Endothelial cell of umbilical vein (primary cell): ENCODE measurements at regions not wholly inside any gene's neighbourhood (a gene's known extent, or its start where the extent isn't known, plus 50 kb on each side); places are given as distances from the start of the nearest gene placed in this dataset.

ENCODE experiments used
- BruUV-seq: library from RNA; stranded (reverse); fragments of 400-500 nt; replicated peaks from 2 replicates; lab custom pipeline; 2021; lab: Mats Ljungman, UMichigan
- CTCF ChIA-PET: fragments of 300-600, 350-600 bp; sonication (Branson Sonifier 250); formaldehyde crosslinking; loops from one replicate; lab custom pipeline; 2021; ENCODE audit warnings: antibody characterized with exemption, inconsistent platforms; lab: Charles Lee
- POLR2A ChIA-PET: fragments of 300-600, 350-600 bp; sonication (Branson Sonifier 250); formaldehyde crosslinking; loops from one replicate; lab custom pipeline; 2021; ENCODE audit warnings: antibody characterized with exemption, inconsistent platforms; lab: Charles Lee
- DNase-seq: peaks from one replicate; pipeline ENCODE4 v3.0.0-alpha.2; 2011; ENCODE audit warnings: low read depth, low spot score
- FAIRE-seq: peaks from 2 replicates; lab custom pipeline; 2011; peaks lifted over from hg19 to GRCh38; lab: Jason Lieb, UNC
- H2AFZ ChIP-seq: 2 replicates; pipeline ENCODE4 v1.6.0; 2012; ENCODE audit warnings: low read depth, low read length, control low read depth, inconsistent platforms
- H3K27ac ChIP-seq: 2 replicates; pipeline ENCODE4 v1.5.1; 2011; ENCODE audit warnings: low read depth, mild to moderate bottlenecking, control low read depth, low read length, moderate library complexity; ENCODE audit not compliant: insufficient read depth
- H3K27me3 ChIP-seq, 2 experiments: 2 replicates each; pipeline versions ENCODE4 v1.6.0 to v1.6.1; 2011; ENCODE audit warnings: low read length in 2 of 2, mixed read lengths in 1 of 2; ENCODE audit not compliant: control insufficient read depth in 2 of 2, insufficient read depth in 2 of 2
- H3K36me3 ChIP-seq, 2 experiments: 2 replicates in 1 of 2; 3 replicates in 1 of 2; pipeline ENCODE4 v1.5.1; 2011; ENCODE audit warnings: low read length in 2 of 2, mild to moderate bottlenecking in 1 of 2, moderate library complexity in 1 of 2; ENCODE audit not compliant: control insufficient read depth in 2 of 2, insufficient read depth in 2 of 2; ENCODE audit errors: extremely low read depth in 1 of 2
- H3K4me1 ChIP-seq: 3 replicates; pipeline ENCODE4 v1.5.1; 2011; ENCODE audit warnings: mild to moderate bottlenecking, low read length; ENCODE audit not compliant: control insufficient read depth, insufficient read depth; ENCODE audit errors: extremely low read depth
- H3K4me2 ChIP-seq: 2 replicates; pipeline ENCODE4 v1.6.1; 2011; ENCODE audit warnings: low read length, control low read depth, mixed read lengths; ENCODE audit not compliant: insufficient read depth
- H3K4me3 ChIP-seq, 3 experiments: fragments of 200-600 bp in 1 of 3; sonication (generic), shearing (Covaris generic) in 1 of 3; replicated peaks in 1 of 3; 2 replicates each; pipeline ENCODE4 v1.5.1; 2011 to 2016; ENCODE audit warnings: control low read depth in 3 of 3, low read length in 3 of 3, mild to moderate bottlenecking in 2 of 3, inconsistent platforms in 1 of 3, low read depth in 1 of 3, moderate library complexity in 1 of 3; ENCODE audit not compliant: insufficient read depth in 1 of 3
- H3K79me2 ChIP-seq: 2 replicates; pipeline ENCODE4 v1.6.0; 2012; ENCODE audit warnings: low read length, inconsistent platforms; ENCODE audit not compliant: control insufficient read depth, insufficient read depth
- H3K9ac ChIP-seq: replicated peaks from 2 replicates; pipeline ENCODE3; 2011; ENCODE audit warnings: low read length, control low read depth; ENCODE audit not compliant: insufficient read depth; ENCODE audit errors: extremely low read depth
- H3K9me1 ChIP-seq: replicated peaks from 3 replicates; pipeline ENCODE4 v1.6.0; 2011; ENCODE audit warnings: mild to moderate bottlenecking, low read length; ENCODE audit not compliant: control insufficient read depth, insufficient read depth; ENCODE audit errors: extremely low read depth
- H3K9me3 ChIP-seq: replicated peaks from 2 replicates; pipeline ENCODE4 v1.5.1; 2012; ENCODE audit warnings: low read length, inconsistent platforms; ENCODE audit not compliant: control insufficient read depth, insufficient read depth
- H4K20me1 ChIP-seq: replicated peaks from 2 replicates; pipeline ENCODE3; 2011; ENCODE audit warnings: mild to moderate bottlenecking, low read length; ENCODE audit not compliant: control insufficient read depth, insufficient read depth; ENCODE audit errors: extremely low read depth
- EZH2 ChIP-seq: IDR thresholded peaks from 2 replicates; pipeline ENCODE4 v1.6.1; 2012; ENCODE audit warnings: borderline replicate concordance, low read depth, mild to moderate bottlenecking, moderate library complexity, low read length, inconsistent platforms; ENCODE audit not compliant: severe bottlenecking
- FOS ChIP-seq: IDR thresholded peaks from 2 replicates; pipeline ENCODE4 v1.6.1; 2011; ENCODE audit warnings: mild to moderate bottlenecking, low read length, moderate library complexity, borderline replicate concordance; ENCODE audit not compliant: insufficient read depth
- GATA2 ChIP-seq: IDR thresholded peaks from 2 replicates; pipeline ENCODE4 v1.7.0; 2011; ENCODE audit warnings: low read depth, mild to moderate bottlenecking, moderate library complexity, mixed read lengths, low read length; ENCODE audit not compliant: insufficient read length, insufficient read depth
- JUN ChIP-seq: IDR thresholded peaks from 2 replicates; pipeline ENCODE4 v1.6.1; 2011; ENCODE audit warnings: borderline replicate concordance, low read depth; ENCODE audit not compliant: insufficient read length, insufficient read depth
- MYC ChIP-seq: IDR thresholded peaks from one replicate; pipeline ENCODE4 v1.6.1; 2011; ENCODE audit warnings: mild to moderate bottlenecking, low read depth, low read length
- POLR2AphosphoS5 ChIP-seq: IDR thresholded peaks from 2 replicates; pipeline ENCODE4 v1.6.1; 2012; ENCODE audit warnings: low read depth, mild to moderate bottlenecking, control low read depth, low read length, moderate library complexity; ENCODE audit not compliant: insufficient read depth
- dilution Hi-C: fragments of 300-500 bp; cut with MboI; formaldehyde crosslinking; loops from one replicate; pipeline ENCODE4 v1.15.0; 2019; ENCODE audit warnings: low sequenced_read_pairs; ENCODE audit not compliant: extremely low pct_ligation_motif_present
- intact Hi-C: fragments of 100-400 bp; cut with micrococcal nuclease; formaldehyde crosslinking; loops from one replicate; pipeline ENCODE4 v1.10.0; 2022
- TF ChIP-seq, protein P1 (sequence below): IDR thresholded peaks from 2 replicates; pipeline ENCODE4 v1.6.1; 2011; ENCODE audit not compliant: insufficient read depth, insufficient read length
- TF ChIP-seq, protein P2 (sequence below), 2 donors: IDR thresholded peaks; 1 replicate in 1 of 2; 2 replicates in 1 of 2; pipeline ENCODE4 v1.5.1; 2011; ENCODE audit warnings: low read length in 2 of 2, mild to moderate bottlenecking in 2 of 2, moderate library complexity in 2 of 2, control low read depth in 1 of 2, inconsistent platforms in 1 of 2, low read depth in 1 of 2; ENCODE audit not compliant: insufficient read depth in 1 of 2; ENCODE audit errors: extremely low read depth in 1 of 2

DNA sequence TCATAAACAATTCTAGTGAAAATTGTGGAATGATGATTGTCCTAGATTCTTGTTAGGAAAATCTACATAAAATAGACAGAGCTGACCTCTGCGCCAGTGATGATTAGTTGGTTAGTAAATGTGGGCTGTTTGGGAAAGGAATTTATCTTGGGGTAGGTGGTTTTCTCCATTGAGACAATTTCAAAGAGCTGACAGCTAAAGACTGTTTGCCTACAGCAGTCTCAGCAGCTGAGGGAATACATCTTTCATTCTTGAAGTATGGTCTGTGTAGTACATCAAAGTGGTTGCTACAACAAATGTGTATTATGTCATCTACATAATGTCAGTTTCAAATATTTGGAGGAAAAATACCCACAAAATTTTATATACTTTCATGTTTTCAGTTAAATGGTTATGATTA is 117.2 kb upstream of the TRPC4 start:
- no peak overlapping the region for H2AFZ ChIP-seq
- CTCF ChIA-PET = interaction anchor here (0.9 kb wide), 1 partner anchor 22 kb away, joined by 3 read pairs; no protein-coding TSS in a partner anchor
- no peaks in the 10 kb centered on the region for H3K4me1 ChIP-seq
- no peak for DNase-seq
- H3K4me3 ChIP-seq = no peak overlapping the region
- no peak for FAIRE-seq
- no peaks in the 10 kb centered on the region for H4K20me1 ChIP-seq
- H3K9me3 ChIP-seq = no peaks in the 10 kb centered on the region
- H3K79me2 ChIP-seq = no peaks in the 10 kb centered on the region
- H3K27me3 ChIP-seq = no peaks in the 10 kb centered on the region
- no peak overlapping the region for H3K9ac ChIP-seq
- dilution Hi-C loops = no loop called here
- H3K9me1 ChIP-seq = no peaks in the 10 kb centered on the region
- TF ChIP-seq EZH2 = no peak
- TF ChIP-seq JUN = no peak
- TF ChIP-seq MYC = no peak
- intact Hi-C loops = no loop called here
- no TSS peak for BruUV-seq
- no peaks in the 10 kb centered on the region for H3K36me3 ChIP-seq
- H3K27ac ChIP-seq = no peak overlapping the region
- no peak overlapping the region for H3K4me2 ChIP-seq
- POLR2A ChIA-PET = no interaction called here

DNA sequence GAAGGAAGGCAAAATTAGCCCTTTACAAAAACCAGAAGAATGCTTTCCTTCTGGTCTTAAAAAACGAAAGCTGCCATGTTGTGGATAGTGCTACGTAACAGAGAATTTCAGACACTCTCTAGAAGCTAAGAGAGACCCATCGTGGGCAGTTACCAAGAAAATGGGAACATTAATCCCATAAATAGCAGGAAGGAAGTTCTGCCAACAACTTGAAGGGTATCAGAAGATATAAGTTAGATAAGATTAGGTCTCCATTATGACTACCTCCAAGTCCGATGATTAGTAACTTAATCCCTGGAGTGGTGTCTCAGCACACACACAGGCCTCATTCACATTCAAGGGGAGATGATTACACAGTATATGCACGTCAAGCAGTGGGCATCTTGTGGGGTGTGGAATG is 115.7 kb upstream of the TRPC4 start:
- Histone ChIP-seq H4K20me1 (no peaks in the 10 kb centered on the region), H3K4me3 (no peak overlapping the region), H3K27me3 (no peaks in the 10 kb centered on the region), H3K9me1 (no peaks in the 10 kb centered on the region), H3K9me3 (no peaks in the 10 kb centered on the region), H3K27ac (no peak overlapping the region), H3K4me2 (no peak overlapping the region), H3K4me1 (no peaks in the 10 kb centered on the region), H3K36me3 (no peaks in the 10 kb centered on the region), H3K79me2 (no peaks in the 10 kb centered on the region), H3K9ac (no peak overlapping the region), H2AFZ (no peak overlapping the region)
- BruUV-seq = no TSS peak
- no peak for FAIRE-seq
- TF ChIP-seq POLR2AphosphoS5 (no peak), EZH2 (no peak), GATA2 (no peak), MYC (no peak), JUN (no peak), FOS (no peak)
- TF ChIP-seq, protein P1, sequence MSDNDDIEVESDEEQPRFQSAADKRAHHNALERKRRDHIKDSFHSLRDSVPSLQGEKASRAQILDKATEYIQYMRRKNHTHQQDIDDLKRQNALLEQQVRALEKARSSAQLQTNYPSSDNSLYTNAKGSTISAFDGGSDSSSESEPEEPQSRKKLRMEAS = no peak
- TF ChIP-seq, protein P2, sequence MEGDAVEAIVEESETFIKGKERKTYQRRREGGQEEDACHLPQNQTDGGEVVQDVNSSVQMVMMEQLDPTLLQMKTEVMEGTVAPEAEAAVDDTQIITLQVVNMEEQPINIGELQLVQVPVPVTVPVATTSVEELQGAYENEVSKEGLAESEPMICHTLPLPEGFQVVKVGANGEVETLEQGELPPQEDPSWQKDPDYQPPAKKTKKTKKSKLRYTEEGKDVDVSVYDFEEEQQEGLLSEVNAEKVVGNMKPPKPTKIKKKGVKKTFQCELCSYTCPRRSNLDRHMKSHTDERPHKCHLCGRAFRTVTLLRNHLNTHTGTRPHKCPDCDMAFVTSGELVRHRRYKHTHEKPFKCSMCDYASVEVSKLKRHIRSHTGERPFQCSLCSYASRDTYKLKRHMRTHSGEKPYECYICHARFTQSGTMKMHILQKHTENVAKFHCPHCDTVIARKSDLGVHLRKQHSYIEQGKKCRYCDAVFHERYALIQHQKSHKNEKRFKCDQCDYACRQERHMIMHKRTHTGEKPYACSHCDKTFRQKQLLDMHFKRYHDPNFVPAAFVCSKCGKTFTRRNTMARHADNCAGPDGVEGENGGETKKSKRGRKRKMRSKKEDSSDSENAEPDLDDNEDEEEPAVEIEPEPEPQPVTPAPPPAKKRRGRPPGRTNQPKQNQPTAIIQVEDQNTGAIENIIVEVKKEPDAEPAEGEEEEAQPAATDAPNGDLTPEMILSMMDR (IDR thresholded peaks at IDR 0.05; ENCODE audit: extremely low read depth in 1 of 2, insufficient read depth in 1 of 2, low read depth in 1 of 2, low read length in 2 of 2) = no peak
- intact Hi-C loops (no loop called here), dilution Hi-C loops (no loop called here)
- POLR2A ChIA-PET = no interaction called here
- no peak for DNase-seq
- CTCF ChIA-PET = interaction anchor here (1.4 kb wide), 1 partner anchor 10 kb away, joined by 4 read pairs; no protein-coding TSS in a partner anchor
